Activated naive CD4-positive, alpha-beta T cell treated with anti-CD3 and anti-CD28 coated beads, Interleukin-2, amount 50 U/mL, for 72 hours (primary cell): ENCODE measurements at regions not wholly inside any gene's neighbourhood (a gene's known extent, or its start where the extent isn't known, plus 50 kb on each side); places are given as distances from the start of the nearest gene placed in this dataset.

Source experiments
- ATAC-seq, 2 donors: fragments of 150-1000 bp; cut with Tn5 transposase; 2 replicates each; pipeline ENCODE4 v1.10.0; 2021; ENCODE audit warnings: mild to moderate bottlenecking in 2 of 2, moderate library complexity in 2 of 2
- DNase-seq, 2 donors: peaks; one replicate each; pipeline ENCODE4 v3.0.0; 2021 to 2022; ENCODE audit warnings: low spot score in 2 of 2
- H3K27ac Mint-ChIP-seq, 2 donors: one replicate each; pipeline ENCODE4 v1.8.0; 2022; ENCODE audit warnings: mild to moderate bottlenecking in 2 of 2, mixed read lengths in 2 of 2
- H3K36me3 Mint-ChIP-seq, 2 donors: one replicate each; pipeline ENCODE4 v1.8.0; 2022; ENCODE audit warnings: mixed read lengths in 2 of 2
- H3K9me3 Mint-ChIP-seq, 2 donors: one replicate each; pipeline ENCODE4 v1.8.0; 2022; ENCODE audit warnings: mixed read lengths in 2 of 2

DNA sequence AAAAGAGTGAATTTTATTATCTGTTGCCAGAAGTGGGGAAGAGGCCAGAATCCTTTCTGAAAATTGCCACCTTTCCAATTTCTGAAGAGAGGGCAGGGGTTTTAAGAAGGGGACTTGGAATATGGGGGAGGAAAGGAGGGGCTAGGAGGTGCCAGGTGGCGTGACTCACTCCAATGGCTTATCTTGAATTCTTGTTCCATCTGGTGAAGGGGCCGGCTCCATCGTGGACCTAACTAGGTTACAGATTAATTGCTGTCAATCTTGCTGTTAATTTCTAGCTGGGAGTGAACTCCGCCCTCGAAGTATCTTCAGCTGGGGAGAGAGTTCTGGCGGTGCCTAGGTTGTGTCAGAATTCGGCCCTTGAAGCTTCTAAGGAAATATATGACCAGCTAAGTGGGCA is 138.7 kb downstream of the YTHDC2 start:
- Mint-ChIP-seq H3K9me3 (no peaks in the 10 kb centered on the region), H3K36me3 (no peaks in the 10 kb centered on the region), H3K27ac (no peak overlapping the region)
- ATAC-seq (no peak), DNase-seq (no peak)

DNA sequence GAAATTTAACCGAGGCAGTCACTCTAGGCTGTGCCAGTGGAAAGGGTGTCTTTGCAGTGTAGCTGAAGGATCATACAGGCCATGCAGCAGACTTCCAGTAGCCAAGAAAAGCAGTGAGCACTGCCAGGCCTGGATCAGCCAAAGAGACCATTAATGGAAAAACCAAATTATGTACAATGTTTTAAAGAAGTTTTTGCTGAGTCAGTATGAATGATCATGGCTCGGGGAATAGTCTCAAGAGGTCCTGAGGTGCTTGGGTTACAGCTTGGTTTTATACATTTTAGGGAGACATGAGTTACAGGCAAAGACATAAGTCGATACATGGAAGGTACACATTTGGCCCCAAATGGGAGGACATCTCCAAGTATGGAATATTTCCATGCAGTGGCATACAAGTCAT is 141.3 kb downstream of the YTHDC2 start:
- H3K27ac Mint-ChIP-seq, result no peak overlapping the region
- H3K36me3 Mint-ChIP-seq, result no peaks in the 10 kb centered on the region
- DNase-seq, result no peak
- ATAC-seq, result no peak
- no peaks in the 10 kb centered on the region for H3K9me3 Mint-ChIP-seq

DNA sequence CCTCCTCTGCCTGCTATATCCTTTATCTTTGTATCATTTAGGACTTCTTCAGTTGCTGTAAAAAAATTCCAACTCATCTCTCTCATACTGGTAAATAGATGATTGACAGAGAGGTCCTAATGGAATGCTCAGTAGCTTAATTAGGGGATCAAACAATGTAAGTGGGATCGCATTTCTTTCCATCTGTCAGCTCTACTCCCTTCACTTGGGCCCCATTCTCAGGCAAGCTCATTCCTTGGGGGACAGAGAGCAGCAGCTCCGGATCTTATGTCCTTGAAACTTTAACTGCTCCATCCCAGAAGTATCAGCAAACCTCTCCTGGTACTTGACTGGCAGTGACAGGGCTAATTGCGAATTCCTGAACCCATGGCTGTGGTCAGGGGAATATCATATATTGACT is 146.7 kb downstream of the YTHDC2 start:
- H3K9me3 Mint-ChIP-seq, result no peaks in the 10 kb centered on the region
- no peak for ATAC-seq
- no peak for DNase-seq
- no peaks in the 10 kb centered on the region for H3K36me3 Mint-ChIP-seq
- no peak overlapping the region for H3K27ac Mint-ChIP-seq

DNA sequence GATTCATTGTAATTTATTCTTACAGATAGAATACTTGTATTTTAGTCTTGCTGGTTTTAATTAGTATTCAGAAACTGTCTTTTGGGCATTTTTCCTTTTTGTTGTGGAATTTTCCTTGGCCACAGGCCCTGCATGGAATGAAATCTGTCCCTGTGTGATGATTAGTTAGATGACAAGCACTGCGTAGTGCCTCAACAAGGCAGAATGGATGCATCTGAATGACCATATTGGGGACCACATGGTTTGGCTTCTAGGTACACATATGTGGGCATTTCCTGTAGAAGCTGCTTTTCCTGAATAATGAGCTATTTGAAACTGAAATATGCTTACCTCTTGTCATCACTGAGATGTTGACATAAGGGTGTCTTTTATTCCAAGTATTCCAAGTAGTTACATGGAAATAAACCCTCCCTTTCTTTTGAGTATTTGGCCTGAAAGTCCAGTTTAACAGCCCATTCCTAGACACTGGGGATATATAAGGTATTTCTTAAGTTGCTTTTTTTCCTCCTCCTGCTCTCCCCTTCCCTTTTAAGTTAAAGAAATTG is 147.3 kb downstream of the YTHDC2 start:
- H3K36me3 Mint-ChIP-seq, result no peaks in the 10 kb centered on the region
- ATAC-seq (no peak), DNase-seq (no peak)
- no peaks in the 10 kb centered on the region for H3K9me3 Mint-ChIP-seq
- no peak overlapping the region for H3K27ac Mint-ChIP-seq

DNA sequence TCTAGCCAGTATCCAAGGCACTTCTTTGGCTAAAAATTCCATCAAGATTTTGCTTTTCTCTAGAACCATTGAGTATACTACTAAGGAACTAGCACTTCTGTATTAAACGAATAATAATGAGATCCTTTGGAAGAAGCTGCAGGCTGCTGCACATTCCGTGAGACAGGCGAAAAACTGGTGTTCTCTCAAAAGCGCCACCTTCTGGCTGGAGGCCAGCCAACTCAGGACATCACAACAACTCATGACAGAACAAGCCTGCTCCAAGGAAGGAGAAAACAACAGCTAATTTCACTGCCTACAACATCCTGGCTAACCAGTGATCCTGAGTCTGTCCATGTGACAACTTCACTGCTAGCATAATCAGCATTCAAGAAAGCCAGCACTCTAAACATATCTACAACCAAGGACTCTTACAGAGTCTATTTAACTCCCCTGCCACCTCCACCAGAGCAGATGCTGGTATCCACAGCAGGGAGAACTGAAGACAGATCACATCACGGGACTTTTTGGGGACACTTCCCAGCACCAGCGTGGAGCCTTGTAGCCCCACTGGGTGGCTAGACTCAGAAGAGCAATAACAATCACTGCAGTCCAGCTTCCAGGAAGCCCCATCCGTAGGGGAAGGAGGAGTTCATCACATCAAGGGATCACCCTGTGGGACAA is 150.5 kb downstream of the YTHDC2 start:
- H3K27ac Mint-ChIP-seq, result no peak overlapping the region
- DNase-seq (peak in 1 of 2 donors; percentile 34), ATAC-seq (peak in 1 of 2 donors; percentile 48)
- no peaks in the 10 kb centered on the region for H3K36me3 Mint-ChIP-seq
- H3K9me3 Mint-ChIP-seq, result no peaks in the 10 kb centered on the region

DNA sequence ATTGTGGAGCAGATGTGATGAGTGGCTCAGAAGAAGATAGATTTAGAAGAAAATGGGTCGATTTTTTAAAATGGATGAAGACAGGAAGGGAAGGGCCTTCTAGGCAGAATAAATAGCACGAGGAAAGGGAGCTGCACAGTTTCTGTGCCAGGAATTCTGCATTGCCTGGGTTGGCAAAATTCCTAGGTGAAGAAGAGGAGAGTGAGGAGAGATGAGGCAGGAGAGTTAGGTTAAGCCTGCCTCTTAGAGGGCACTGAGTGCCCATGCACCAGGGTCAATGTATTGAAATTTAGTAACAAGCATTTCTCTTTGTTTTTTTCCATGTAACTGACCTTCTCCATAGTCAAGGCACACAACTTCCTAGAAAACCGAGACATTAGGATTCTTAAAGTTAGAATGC is 159.5 kb downstream of the YTHDC2 start:
- ATAC-seq, result no peak
- Mint-ChIP-seq H3K27ac (no peak overlapping the region), H3K9me3 (no peaks in the 10 kb centered on the region)

DNA sequence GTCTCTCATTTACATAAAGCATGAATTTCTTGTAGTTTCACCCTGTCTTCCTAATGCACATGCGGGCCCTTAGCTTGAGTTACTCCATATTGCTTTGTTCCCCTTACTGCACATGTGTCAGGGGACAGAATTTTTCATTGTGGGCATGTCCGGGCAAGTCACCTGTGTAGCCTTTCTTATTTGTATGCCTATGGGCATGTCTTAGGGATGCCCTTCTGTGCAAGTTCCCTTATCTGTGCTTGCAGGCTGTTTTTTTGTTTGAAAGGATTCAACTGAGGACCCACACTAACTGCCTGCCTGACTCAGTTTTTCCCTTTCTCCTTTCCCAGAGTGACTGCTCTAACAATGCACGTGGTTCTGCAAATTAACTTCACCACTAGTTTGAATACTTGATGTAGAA is 161.7 kb downstream of the YTHDC2 start:
- no peak for ATAC-seq
- Mint-ChIP-seq H3K27ac (no peak overlapping the region), H3K36me3 (no peaks in the 10 kb centered on the region), H3K9me3 (no peaks in the 10 kb centered on the region)
- DNase-seq, result no peak

More for the DNA sequence above, 159.5 kb downstream of the YTHDC2 start:
- H3K36me3 Mint-ChIP-seq, result no peaks in the 10 kb centered on the region
- DNase-seq, result no peak

DNA sequence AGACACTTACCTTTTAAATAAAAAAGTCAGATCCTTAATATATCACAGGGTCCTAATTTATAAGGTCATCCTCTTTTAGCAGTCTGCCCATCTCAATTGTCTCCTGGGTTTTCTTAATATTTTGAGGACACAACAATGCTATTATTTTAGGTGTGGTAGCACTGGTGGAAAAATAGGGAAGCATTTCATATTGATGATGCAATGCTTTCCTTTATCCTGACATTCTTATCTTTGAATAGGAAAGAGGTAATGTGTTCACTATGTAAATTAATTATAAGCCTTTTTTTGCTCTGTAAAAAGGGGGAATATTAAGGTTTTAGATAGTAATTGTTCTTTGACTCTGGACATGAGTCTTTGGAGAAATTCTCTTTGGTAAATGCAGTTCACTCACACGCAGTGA is 164.7 kb downstream of the YTHDC2 start:
- Mint-ChIP-seq H3K27ac (no peak overlapping the region), H3K9me3 (no peaks in the 10 kb centered on the region), H3K36me3 (no peaks in the 10 kb centered on the region)
- no peak for DNase-seq
- ATAC-seq, result no peak

DNA sequence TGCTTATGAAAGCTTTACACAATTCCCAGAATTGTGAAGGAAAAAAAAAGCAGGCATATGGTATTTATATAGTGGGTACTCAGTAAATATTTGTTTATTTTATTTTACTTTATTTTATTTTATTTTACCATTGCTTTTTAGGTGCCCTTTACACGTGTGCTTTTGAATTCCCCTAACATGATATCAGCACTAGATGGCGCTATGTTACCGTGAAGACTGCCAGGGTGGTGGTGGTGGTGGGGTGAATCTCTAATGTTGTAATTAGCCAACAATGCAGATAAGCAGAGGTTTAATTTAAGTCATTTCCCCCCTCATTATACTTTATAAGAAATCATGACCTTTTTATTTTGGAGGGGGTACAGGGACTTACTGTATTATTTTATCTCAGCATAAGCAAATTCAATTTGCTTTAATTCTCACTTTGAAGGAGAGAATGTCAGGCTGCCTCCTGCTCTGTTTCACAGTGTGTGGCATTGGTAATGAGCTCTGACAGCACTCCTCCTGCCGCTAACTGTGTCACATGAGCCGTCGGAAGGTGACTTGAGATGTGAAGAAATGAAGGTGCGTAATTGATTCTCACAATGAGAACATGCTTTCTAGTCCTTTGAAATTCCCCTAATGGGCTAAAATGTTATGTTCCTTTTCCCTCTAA is 165.6 kb downstream of the YTHDC2 start:
- H3K27ac Mint-ChIP-seq, result no peak overlapping the region
- peak in 1 of 2 donors; percentile 64 for ATAC-seq
- H3K36me3 Mint-ChIP-seq, result no peaks in the 10 kb centered on the region
- DNase-seq, result peak in 1 of 2 donors; percentile 36
- no peaks in the 10 kb centered on the region for H3K9me3 Mint-ChIP-seq

DNA sequence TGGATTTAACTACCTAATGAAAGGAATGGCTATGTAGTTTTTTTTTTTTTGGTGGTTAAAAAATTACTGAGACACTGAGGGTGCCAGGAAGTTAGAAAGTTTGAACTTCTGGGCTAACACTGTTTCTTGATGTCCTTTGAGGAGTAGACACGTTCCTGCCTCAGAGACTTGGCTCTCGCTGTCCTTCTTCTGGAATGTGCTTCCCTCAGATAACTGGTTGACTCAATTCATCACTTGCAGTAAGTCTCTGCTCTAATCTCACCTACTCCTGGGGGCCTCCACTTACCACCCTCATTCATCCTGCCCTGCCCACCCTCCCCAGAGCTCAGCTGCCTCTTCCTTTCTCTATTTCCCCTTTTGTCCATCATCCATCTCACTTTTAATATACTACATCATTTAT is 167.0 kb downstream of the YTHDC2 start:
- Mint-ChIP-seq H3K36me3 (no peaks in the 10 kb centered on the region), H3K9me3 (no peaks in the 10 kb centered on the region)
- ATAC-seq, result no peak

DNA sequence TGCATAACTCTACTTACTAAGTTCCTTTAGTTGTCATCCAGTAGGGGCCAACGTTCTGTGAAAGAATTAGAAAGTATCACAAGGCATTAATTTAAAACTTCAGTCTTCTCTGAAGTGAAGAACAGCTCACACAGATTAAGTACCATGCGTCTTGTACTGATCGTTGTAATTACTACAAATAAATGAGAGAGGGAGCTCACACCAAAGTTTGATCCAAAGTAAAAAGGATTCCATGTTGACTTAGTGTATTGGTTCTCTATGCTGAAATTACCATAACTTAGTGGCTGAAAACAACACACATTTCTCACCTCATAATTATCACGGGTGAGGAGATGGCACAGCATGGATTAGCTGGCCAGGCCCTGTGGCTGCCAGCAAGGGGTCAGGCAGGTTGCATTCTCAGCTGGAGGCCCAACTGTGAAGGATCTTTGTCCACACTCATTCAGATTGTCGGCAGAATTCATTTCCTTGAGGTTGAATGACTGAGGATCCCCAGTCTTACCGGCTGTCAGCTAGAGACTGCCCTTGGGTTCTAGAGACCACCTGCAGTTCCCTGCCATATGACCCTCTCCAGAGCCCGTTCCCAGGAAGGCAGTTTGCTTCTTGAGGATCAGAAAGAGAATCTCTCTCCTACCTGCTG is 169.1 kb downstream of the YTHDC2 start:
- Mint-ChIP-seq H3K27ac (no peak overlapping the region), H3K36me3 (no peaks in the 10 kb centered on the region), H3K9me3 (no peaks in the 10 kb centered on the region)
- no peak for DNase-seq
- ATAC-seq, result no peak

More for the DNA sequence above, 167.0 kb downstream of the YTHDC2 start:
- no peak overlapping the region for H3K27ac Mint-ChIP-seq
- DNase-seq, result no peak

DNA sequence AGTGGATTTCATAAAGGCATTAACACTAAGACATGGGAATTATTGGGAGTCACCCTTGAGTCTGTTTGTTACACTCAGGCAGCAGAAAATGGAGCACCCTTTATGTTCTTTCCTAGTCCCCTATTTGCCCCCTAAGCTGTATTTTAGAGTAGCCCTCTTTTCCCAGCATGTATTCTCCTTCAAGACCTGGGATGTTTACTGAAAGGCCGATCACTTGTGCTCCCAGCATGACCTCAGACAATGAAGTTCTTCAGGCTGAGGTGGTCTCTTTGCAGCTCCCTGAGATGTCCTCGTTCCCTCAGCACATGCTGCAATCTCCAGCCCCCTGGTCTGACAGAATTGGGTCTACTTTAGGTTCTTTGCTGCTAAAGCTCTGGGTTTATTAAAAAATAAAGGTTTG is 169.7 kb downstream of the YTHDC2 start:
- H3K9me3 Mint-ChIP-seq, result no peaks in the 10 kb centered on the region
- H3K27ac Mint-ChIP-seq, result no peak overlapping the region
- H3K36me3 Mint-ChIP-seq, result no peaks in the 10 kb centered on the region
- DNase-seq, result no peak
- no peak for ATAC-seq

DNA sequence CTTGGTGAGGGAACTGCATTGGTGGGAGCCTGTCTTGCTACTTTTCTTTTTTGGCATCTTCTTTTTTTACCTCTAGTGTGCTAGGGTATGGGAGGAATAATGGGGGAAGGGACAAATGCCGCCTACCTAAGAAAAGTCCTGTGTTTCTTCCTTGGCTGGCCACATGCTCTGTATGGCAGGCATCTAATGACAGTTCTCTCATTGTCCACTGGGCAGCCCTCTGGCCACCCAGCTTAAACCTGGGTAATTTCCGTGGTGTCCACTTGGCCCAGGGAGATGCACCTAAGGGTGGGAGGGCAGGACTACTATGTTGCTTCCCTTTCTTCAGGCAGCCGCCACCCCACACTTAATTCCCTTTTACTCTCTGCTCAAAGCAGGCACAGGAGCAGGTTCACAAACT is 173.1 kb downstream of the YTHDC2 start:
- Mint-ChIP-seq H3K9me3 (no peaks in the 10 kb centered on the region), H3K27ac (no peak overlapping the region), H3K36me3 (no peaks in the 10 kb centered on the region)
- ATAC-seq, result no peak
- DNase-seq, result no peak

DNA sequence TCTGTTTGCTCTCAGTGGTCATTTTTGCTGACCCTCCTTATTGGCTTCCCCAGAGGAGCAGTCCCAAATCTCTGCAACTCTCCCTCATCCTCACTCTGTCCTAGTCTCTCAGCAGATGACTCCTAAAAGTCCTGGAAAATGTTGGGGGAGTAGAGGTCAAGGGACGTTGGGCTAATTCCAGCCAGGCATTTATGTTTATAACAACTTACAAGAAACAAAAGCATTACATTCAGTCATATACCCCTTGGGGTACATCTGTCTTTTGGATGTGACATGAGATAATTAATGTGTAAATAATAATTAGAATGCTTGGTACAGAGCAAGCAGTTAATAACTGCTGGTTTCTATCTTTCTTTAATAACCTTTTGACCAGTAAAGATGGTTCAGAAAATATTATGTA is 176.2 kb downstream of the YTHDC2 start:
- no peaks in the 10 kb centered on the region for H3K9me3 Mint-ChIP-seq
- ATAC-seq (no peak), DNase-seq (no peak)
- peaks cover 0 to 6% of the 10 kb centered on the region in 2 donors for H3K36me3 Mint-ChIP-seq
- no peak overlapping the region for H3K27ac Mint-ChIP-seq

DNA sequence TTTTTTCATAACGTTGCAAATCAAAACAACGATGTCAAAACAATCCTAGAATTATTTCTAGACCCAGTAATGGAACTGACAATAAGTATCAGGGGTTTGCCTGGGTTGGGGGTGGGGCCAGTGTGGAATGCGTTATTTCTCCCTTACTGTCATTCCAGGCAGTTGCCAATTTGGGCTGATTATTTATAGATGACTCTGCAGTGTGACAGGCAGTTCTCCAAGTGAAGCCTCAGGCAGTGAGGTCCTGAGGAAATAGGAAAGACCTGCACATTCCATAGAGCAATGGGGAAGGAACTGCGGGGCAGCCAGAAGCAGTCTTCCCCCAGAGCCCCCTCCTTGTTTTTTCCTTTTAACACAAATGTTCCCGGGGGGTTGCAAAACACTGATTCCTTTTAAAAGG is 179.0 kb downstream of the YTHDC2 start:
- Mint-ChIP-seq H3K36me3 (peaks cover 0 to 6% of the 10 kb centered on the region in 2 donors), H3K27ac (no peak overlapping the region), H3K9me3 (no peaks in the 10 kb centered on the region)
- no peak for DNase-seq
- no peak for ATAC-seq

DNA sequence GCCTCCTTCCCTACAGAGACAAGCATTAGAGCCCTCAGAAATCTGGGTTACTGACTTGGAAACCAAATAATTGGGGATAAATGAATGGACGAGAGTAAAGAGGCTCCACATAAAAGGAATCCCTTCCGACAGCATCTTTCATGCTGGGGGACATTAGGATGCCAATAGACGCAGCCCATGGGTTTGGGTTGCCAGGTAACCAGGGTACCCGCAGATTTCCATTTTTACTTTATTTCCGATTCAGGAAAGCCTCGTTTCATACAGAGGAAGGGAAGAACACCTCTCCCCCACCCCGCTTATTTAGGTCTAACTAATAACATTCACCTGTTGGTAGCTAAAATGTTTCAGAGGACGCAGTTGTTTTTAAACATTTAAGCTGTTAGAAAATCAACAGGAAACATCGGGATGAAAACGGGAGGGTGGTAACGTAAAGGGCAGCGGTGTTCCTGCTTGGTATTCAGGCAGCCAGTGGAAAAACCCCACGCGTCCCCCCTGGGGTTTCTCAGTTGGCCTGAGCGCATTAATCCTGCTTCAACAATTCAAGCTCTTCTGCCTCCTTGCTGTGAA is 179.5 kb downstream of the YTHDC2 start:
- H3K9me3 Mint-ChIP-seq, result no peaks in the 10 kb centered on the region
- DNase-seq (no peak), ATAC-seq (no peak)
- H3K36me3 Mint-ChIP-seq, result peaks cover 0 to 6% of the 10 kb centered on the region in 2 donors
- no peak overlapping the region for H3K27ac Mint-ChIP-seq

DNA sequence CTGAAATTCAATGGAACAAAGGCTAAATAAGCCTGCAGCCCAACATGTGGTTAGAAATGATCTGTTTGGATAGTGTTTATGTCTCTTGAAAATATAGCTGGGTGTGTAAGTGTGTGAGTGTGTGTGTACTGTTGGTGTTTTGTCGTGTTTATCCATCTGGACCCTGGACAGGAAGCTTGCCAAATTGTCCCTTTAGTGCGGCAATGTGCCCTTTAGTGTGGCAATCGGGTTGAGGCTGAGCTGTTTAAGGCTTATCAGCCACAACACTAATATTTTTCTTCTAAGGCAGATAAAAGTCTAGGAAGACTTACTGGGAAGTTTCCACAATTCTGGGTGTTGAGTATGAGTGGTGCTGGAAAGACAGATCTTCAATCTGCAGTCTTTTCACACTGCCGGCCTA is 180.2 kb downstream of the YTHDC2 start:
- Mint-ChIP-seq H3K9me3 (no peaks in the 10 kb centered on the region), H3K36me3 (peaks cover 0 to 6% of the 10 kb centered on the region in 2 donors), H3K27ac (no peak overlapping the region)
- no peak for DNase-seq
- no peak for ATAC-seq
